IMR-90 (cell line): ENCODE measurements at regions not wholly inside any gene's neighbourhood (a gene's known extent, or its start where the extent isn't known, plus 50 kb on each side); places are given as distances from the start of the nearest gene placed in this dataset.

Experiments
- BHLHE40 ChIP-seq: fragments of 150-350 bp; IDR thresholded peaks from 2 replicates; pipeline ENCODE4 v1.6.1; 2016; ENCODE audit warnings: mild to moderate bottlenecking, low read depth, low read length
- MAZ ChIP-seq: IDR thresholded peaks from 2 replicates; pipeline ENCODE4 v1.6.1; 2012; ENCODE audit warnings: low read depth, mild to moderate bottlenecking, low read length, improper control_type of control experiment, moderate library complexity, borderline replicate concordance
- MXI1 ChIP-seq: IDR thresholded peaks from 2 replicates; pipeline ENCODE4 v1.6.1; 2012; ENCODE audit warnings: low read depth, mild to moderate bottlenecking, low read length, moderate library complexity, borderline replicate concordance
- NFE2L2 ChIP-seq: fragments of 150-350 bp; IDR thresholded peaks from 2 replicates; pipeline ENCODE4 v1.6.1; 2016; ENCODE audit warnings: low read depth, mild to moderate bottlenecking, low read length
- RAD21 ChIP-seq: IDR thresholded peaks from 2 replicates; pipeline ENCODE4 v1.6.1; 2012; ENCODE audit warnings: low read length, improper control_type of control experiment
- RFX5 ChIP-seq: IDR thresholded peaks from 2 replicates; pipeline ENCODE4 v1.8.0; 2012; ENCODE audit warnings: low read depth, mild to moderate bottlenecking, low read length, moderate library complexity
- SMC3 ChIP-seq: fragments of 150-350 bp; IDR thresholded peaks from 2 replicates; pipeline ENCODE4 v1.6.1; 2016; ENCODE audit warnings: low read depth, mild to moderate bottlenecking, antibody characterized with exemption, low read length, moderate library complexity

- TF ChIP-seq MAZ (peak; percentile 88; the same call in 1 of the 2 replicates), RAD21 (peak; percentile 71), NFE2L2 (peak; percentile 93), MXI1 (0 out of 2 replicates have a peak, but pooled peaks have one; percentile 30), BHLHE40 (peak; percentile 73), SMC3 (peak; percentile 86), RFX5 (no peak)
These were observed 162.5 kb upstream of the TBL1XR1 start (continued) for GRCh38 chr3:177359593-177360357.
